Motor neuron (in vitro differentiated cells): ENCODE measurements at regions not wholly inside any gene's neighbourhood (a gene's known extent, or its start where the extent isn't known, plus 50 kb on each side); places are given as distances from the start of the nearest gene placed in this dataset.

Source experiments
- ATAC-seq, 8 experiments: fragments of 200-7000 bp; cut with Tn5 transposase; replicated peaks in 6 of 8; 2 replicates each; pipeline ENCODE4 v1.8.0; 2021; ENCODE audit warnings: mild to moderate bottlenecking in 8 of 8, moderate library complexity in 8 of 8
- H3K27ac ChIP-seq, 2 donors: fragments of 250-450 bp; sonication (Bioruptor Pico); 2 replicates each; pipeline ENCODE4 v1.9.0; 2021; ENCODE audit warnings: antibody characterized with exemption in 2 of 2, mild to moderate bottlenecking in 2 of 2, moderate library complexity in 1 of 2
- H3K4me1 ChIP-seq, 2 donors: fragments of 250-450 bp; sonication (Bioruptor Pico); replicated peaks in 1 of 2; 2 replicates each; pipeline ENCODE4 v1.6.1; 2021; ENCODE audit warnings: antibody characterized with exemption in 2 of 2, mild to moderate bottlenecking in 2 of 2, moderate library complexity in 1 of 2
- H3K4me3 ChIP-seq, 5 donors: fragments of 250-450 bp; sonication (Bioruptor Pico); 2 replicates each; pipeline ENCODE4 v1.9.0; 2021; ENCODE audit warnings: antibody characterized with exemption in 5 of 5, mild to moderate bottlenecking in 5 of 5, moderate library complexity in 4 of 5
- WGBS, 10 experiments: fragments of 450-650 bp; shearing (Covaris generic); methylation state at CpG; one replicate each; pipeline ENCODE4 v1.0.0; 2022; 5-methylcytosine and 5-hydroxymethylcytosine counted together
- in situ Hi-C, 9 experiments: fragments of 400-800 bp; cut with MboI; loops; one replicate each; pipeline ENCODE4 v1.15.0; 2021; ENCODE audit warnings: low sequenced_read_pairs in 9 of 9, low pct_unique_long_range_greater_than_20kb in 2 of 9; ENCODE audit not compliant: unreplicated experiment in 9 of 9

DNA sequence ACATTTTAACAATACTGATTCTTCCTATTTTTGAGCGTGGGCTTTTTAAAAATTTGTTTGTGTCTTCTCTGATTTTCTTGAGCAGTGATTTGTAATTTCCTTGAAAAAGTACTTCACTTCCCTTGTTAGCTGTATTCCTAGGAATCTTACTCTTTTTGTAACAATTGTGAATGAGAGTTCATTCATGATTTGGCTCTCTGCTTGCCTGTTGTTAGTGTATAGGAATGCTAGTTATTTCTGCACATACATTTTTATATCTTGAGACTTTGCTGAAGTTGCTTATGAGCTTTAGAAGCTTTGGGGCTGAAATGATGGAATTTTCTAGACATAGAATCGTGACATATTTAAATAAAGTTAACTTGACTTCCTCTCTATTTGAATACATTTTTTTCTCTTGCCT is 582.8 kb upstream of the BCHE start:
- in situ Hi-C loops, result no loop called here
- H3K27ac ChIP-seq, result no peak overlapping the region
- 4 to 92% (median 79%) methylated on average over 2 of the region's 2 CpGs for WGBS, 10 experiments
- H3K4me1 ChIP-seq, result no peaks in the 10 kb centered on the region
- ATAC-seq, result no peak
- no peak overlapping the region for H3K4me3 ChIP-seq

DNA sequence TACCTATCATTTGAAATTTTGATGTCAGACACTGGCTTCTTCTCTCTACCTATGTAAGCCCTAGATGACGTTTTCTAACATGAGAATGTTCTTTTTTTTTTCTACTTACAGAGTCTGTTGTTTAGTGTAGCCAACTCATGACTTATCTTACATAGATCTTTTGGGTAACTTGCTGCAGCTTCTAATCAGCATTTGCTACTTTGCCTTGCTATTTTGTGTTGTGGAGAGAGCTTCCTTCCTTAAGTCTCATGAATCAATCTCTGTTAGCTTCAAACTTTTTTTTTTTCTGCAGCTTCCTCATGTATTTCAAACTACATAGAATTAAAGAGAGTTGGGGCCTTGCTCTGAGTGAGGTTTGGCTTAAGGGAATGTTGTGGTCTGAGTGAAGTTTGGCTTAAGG is 568.7 kb upstream of the BCHE start:
- Histone ChIP-seq H3K27ac (no peak overlapping the region), H3K4me1 (no peaks in the 10 kb centered on the region), H3K4me3 (no peak overlapping the region)
- 0 to 64% (median 33%) methylated on average over 1 of the region's 1 CpG; no CpG with 5 or more reads in 3 of the 10 experiments for WGBS, 10 experiments
- no peak for ATAC-seq
- in situ Hi-C loops, result no loop called here

DNA sequence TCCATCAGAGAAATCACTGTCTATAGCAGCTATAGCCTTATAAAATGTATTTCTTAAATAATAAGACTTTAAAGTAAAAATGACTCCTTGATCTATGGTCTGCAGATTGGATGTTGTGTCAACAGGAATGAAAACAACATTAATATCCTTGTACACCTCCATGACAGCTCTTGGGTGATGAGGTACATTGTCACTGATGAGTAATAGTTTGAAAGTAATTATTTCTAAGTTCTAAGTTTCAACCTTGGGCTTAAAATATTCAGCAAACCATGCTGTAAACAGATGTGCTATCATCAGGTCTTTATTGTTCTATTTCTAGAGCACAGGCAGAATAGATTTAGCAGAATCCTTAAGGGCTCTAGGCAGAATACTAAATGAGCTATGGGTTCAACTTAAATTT is 568.2 kb upstream of the BCHE start:
- no peak for ATAC-seq
- Histone ChIP-seq H3K4me1 (no peaks in the 10 kb centered on the region), H3K4me3 (no peak overlapping the region), H3K27ac (no peak overlapping the region)
- in situ Hi-C loops, result no loop called here

DNA sequence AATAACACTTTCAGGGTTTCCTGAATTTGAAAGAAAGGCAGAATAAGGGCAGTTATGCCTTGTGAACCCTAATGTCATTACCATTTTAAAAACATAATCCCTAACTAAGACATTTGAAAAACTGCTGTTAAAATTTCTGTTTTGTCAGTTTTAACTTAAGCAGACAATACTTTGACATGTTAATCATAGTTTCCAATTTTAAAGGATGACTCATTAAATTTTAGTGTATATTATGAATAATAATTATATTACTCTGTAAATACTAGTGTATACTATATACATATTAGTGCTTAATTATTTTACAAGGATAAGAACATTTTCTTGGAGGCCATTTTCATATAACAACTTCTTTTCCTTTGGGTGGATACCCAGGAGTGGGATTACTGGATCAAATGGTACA is 553.1 kb upstream of the BCHE start:
- H3K4me1 ChIP-seq, result no peaks in the 10 kb centered on the region
- ATAC-seq, result no peak
- in situ Hi-C loops, result no loop called here

DNA sequence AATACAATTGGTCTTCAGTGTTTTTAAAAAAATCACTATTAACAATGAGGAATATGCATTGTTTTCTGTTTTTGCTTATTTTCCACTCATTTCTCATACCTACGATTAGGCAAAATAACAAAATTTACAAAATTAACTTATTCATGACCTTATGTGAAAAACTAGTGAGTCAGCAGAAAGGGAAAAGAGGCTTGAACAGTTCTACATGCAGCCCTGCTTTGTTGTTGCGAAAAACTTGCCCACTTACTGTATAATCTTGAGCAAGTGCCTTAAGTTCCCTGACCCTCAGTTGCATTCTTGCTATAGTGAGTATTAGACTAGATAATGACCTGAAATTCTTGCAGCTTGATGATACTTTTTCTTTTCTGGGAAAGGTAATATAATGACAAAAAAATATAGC is 551.1 kb upstream of the BCHE start:
- ATAC-seq, result no peak
- no peaks in the 10 kb centered on the region for H3K4me1 ChIP-seq
- no peak overlapping the region for H3K27ac ChIP-seq
- 0 to 100% (median 80%) methylated on average over 1 to 2 of the region's 2 CpGs for WGBS, 10 experiments
- H3K4me3 ChIP-seq, result no peak overlapping the region
- in situ Hi-C loops, result no loop called here

More for the DNA sequence above, 553.1 kb upstream of the BCHE start:
- H3K4me3 ChIP-seq, result no peak overlapping the region
- H3K27ac ChIP-seq, result no peak overlapping the region

DNA sequence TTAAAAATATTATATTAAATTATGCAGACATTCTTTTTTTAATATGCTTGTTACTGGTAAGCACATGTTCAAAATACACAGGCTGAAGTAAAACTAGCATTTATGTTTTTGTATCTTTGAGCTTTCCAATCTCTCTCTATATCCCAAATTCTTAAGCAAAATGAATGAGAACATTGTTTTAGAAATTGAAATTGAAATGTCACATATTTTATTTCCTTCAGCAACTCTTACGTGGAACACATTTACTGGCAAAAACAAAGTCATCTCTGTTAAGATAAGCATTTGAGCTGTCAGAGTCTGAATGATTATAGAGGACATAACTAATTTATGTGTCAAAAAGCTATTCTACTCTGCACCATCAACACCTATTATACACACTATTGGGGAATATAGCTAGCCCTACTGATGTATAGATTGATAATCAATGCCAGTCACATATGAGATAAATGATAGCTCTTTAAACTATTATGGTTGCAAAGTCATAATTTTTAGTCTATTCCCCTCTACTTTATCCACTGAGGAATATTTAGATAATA is 535.4 kb upstream of the BCHE start:
- WGBS, 10 experiments, result 0 to 86% (median 63%) methylated on average over 1 of the region's 1 CpG; no CpG with 5 or more reads in 2 of the 10 experiments
- in situ Hi-C loops, result no loop called here
- Histone ChIP-seq H3K4me1 (peaks cover 0 to 6% of the 10 kb centered on the region in 2 donors), H3K4me3 (no peak overlapping the region), H3K27ac (no peak overlapping the region)
- no peak for ATAC-seq

DNA sequence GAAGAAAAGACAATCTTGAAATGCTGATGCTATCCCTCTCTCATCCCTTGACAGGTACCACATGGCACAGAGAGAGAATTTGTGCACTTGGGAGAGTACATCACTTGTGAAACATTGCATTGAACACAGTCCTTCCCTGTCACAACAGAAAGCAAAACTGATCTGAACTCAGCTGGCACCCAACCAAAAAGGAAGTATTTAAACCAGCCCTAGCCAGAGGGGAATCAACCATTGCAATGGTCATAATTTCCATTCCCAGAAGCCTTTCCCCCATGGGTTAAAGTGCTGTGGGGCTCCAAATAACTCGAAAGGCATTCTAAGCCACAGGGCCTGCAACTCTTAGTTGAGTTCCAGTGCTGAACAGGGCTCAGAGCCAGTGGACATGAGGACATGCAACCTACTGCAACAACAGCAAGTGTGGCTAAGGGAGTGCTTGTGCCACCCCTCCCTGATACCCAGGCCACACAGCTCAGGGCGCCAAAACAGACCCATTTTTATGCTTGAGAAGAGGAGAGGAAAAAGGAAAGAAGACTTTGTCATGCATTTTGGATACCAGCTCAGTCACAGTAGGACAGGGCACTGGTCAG is 530.8 kb upstream of the BCHE start:
- peaks cover 0 to 6% of the 10 kb centered on the region in 2 donors for H3K4me1 ChIP-seq
- 60 to 100% (median 80%) methylated on average over 1 of the region's 2 CpGs; no CpG with 5 or more reads in 7 of the 10 experiments for WGBS, 10 experiments
- in situ Hi-C loops, result no loop called here
- peak in 3 of 8 experiments; percentile 32 to 46 (median 45) for ATAC-seq
- no peak overlapping the region for H3K4me3 ChIP-seq
- no peak overlapping the region for H3K27ac ChIP-seq

DNA sequence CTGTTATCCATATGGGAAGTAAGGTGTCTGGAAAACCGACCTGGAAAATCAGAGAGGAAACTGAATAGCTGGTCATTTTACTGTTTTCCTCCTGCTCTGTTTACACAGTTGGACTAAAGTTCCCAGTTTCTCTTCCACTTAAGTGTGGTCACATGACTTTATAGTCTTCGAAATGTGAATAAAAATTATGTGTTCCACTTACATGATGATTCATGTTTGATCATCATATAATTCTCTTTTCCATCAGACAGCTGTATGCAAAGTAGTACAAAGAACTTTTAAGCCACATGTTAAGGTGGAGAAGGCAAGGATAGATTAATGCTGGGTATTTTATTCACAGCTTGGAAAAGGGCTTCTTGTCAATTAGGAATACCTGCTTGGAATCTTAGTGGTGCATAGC is 525.5 kb upstream of the BCHE start:
- 0 to 80% (median 60%) methylated on average over 1 to 2 of the region's 2 CpGs; no CpG with 5 or more reads in 1 of the 10 experiments for WGBS, 10 experiments
- no peak overlapping the region for H3K4me3 ChIP-seq
- no peaks in the 10 kb centered on the region for H3K4me1 ChIP-seq
- H3K27ac ChIP-seq, result no peak overlapping the region
- no peak for ATAC-seq
- in situ Hi-C loops, result no loop called here

DNA sequence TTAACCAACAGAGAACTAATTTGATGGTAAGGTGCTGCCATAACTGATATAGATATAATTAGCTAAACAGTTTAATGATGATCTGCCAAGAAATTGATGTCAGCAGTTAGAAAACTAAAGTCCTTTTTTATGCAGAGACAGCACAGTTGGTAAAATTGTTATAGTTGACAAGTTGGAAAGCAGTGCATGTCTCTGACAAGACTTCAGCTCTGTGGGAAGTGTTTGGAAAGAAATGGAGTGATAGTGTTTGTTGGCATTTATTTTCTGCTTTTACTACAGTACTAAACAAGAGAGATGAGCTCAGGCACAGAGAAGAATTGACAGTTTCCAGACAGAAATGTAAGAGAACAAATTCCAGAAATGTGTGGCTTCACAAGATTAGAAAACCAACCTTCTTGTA is 523.5 kb upstream of the BCHE start:
- H3K27ac ChIP-seq, result no peak overlapping the region
- H3K4me3 ChIP-seq, result no peak overlapping the region
- ATAC-seq, result no peak
- in situ Hi-C loops, result no loop called here
- H3K4me1 ChIP-seq, result no peaks in the 10 kb centered on the region

DNA sequence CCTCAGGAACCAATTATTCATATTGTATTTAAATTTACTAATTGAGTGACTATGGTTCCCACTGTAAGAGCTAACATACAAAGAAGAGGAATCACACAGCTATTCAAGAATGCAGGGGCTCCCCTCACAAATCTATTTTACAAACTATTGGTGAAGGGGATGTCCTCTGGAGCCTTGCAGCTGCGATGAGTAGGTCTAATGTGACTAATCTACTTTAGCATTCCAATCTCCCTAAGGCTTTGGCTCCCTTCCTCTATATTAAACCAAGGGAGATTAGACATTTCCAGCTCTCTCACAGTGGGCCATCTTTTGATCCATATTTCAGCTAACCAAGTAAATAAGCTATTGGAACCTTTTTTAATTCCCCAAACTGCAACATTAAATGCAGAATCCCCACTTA is 514.2 kb upstream of the BCHE start:
- in situ Hi-C loops, result no loop called here
- H3K27ac ChIP-seq, result no peak overlapping the region
- no peaks in the 10 kb centered on the region for H3K4me1 ChIP-seq
- no peak for ATAC-seq
- 0 to 100% (median 50%) methylated on average over 1 of the region's 1 CpG; no CpG with 5 or more reads in 6 of the 10 experiments for WGBS, 10 experiments
- H3K4me3 ChIP-seq, result no peak overlapping the region

DNA sequence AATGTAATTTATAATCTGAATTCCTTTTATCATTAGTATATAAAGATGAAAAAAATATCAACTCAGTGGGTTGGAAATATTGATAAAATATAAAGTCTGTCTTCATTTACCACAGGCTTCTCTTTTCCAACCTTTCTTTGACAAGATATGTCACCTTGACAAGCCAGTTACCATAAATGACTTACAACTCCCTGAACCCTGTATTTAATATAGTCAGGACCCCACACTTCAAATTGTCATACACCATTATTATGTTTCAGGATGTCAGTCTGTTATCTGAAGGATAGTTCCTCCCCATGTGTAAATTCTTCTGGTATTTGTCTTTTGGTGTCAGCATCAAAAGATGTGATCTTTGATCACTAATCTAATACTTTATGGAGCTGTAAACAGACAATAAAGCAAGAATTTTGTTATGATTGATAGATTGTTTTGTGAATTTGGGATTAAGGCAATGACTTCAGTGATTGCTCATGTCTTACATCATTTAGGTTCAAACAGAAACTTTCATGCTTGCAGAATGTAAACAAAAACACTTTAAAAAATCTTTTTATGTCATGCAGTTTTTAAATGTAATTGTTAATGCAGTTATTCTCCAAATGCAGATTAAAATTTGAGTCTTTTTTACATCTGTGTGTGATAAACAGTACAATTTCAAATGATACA is 503.5 kb upstream of the BCHE start:
- no peak overlapping the region for H3K4me3 ChIP-seq
- in situ Hi-C loops, result no loop called here
- H3K4me1 ChIP-seq, result peaks cover 0 to 3% of the 10 kb centered on the region in 2 donors
- no peak for ATAC-seq
- H3K27ac ChIP-seq, result no peak overlapping the region

DNA sequence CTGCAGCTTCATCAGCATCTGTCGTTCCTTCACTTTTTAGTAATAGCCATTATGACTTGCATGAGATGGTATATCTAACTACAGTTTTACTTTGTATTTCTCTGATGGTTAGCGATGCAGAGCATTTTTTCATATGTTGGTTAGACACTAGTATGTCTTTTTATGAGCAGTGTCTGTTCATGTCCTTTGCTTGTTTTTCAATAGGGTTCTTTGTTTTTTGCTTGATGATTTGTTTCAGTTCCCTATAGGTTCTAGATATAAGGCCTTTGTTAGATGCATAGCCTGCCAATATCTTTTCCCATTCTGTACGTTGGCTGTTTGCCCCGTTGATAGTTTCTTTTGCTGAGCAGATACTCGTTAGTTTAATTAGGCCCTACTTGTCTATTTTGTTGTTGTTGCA is 487.2 kb upstream of the BCHE start:
- in situ Hi-C loops, result no loop called here
- H3K27ac ChIP-seq, result no peak overlapping the region
- no peak for ATAC-seq
- WGBS, 10 experiments, result 0 to 97% (median 92%) methylated on average over 2 to 5 of the region's 5 CpGs
- no peaks in the 10 kb centered on the region for H3K4me1 ChIP-seq
- H3K4me3 ChIP-seq, result no peak overlapping the region

DNA sequence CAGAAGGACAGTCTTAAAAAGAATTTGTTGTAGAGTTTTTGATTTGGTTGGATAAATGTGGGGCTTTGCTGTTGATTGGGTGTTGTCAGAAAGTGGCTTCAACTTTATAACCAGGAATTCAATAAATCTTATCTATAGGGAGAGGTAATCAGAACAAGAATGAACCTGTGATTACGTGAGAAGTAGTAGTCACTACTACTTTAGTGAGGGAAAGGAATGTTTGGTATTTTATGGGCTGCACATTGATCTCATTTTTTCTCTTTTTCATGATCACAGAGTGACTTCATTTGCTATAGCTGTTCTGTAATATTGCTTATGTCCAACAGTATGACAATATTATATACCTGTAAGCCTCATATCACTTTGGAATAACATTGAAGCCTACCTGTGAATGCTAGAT is 485.2 kb upstream of the BCHE start:
- no peak for ATAC-seq
- H3K4me1 ChIP-seq, result no peaks in the 10 kb centered on the region
- H3K4me3 ChIP-seq, result no peak overlapping the region
- WGBS, 10 experiments, result 0 to 100% (median 59%) methylated on average over 1 of the region's 1 CpG; no CpG with 5 or more reads in 2 of the 10 experiments
- in situ Hi-C loops, result no loop called here
- H3K27ac ChIP-seq, result no peak overlapping the region

DNA sequence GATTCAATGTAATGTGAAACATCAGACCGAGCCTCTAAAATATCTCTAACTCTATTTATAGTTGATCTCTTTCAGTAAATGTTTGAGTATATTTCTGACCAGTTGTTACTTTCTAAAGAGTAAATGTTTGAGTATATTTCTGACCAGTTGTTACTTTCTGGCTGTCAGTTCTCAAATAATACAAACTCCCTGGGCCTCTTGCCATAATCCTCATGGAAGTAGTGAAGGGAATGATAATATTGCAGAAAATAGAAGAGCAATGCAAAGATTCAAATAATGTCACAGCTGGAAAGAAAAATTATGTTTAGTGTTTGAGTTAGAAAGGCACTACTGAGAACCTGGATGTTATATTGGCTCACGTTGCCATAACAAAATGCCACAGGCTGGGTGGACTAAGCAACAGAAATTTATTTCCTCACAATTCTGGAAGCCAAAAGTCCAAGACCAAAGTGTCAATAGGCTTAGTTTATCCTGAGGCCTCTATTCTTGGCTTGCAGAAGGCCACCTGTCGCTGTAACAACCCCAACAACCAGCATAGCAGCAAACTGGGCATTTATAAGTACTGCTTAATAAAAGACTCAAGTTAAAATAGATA is 470.6 kb upstream of the BCHE start:
- 0 to 100% (median 70%) methylated on average over 1 to 3 of the region's 3 CpGs; no CpG with 5 or more reads in 1 of the 10 experiments for WGBS, 10 experiments
- Histone ChIP-seq H3K4me3 (no peak overlapping the region), H3K4me1 (no peaks in the 10 kb centered on the region), H3K27ac (no peak overlapping the region)
- ATAC-seq, result peak in 1 of 8 experiments; percentile 95
- in situ Hi-C loops, result no loop called here
